ENCODE measurements at regions not wholly inside any gene's neighbourhood (a gene's known extent, or its start where the extent isn't known, plus 50 kb on each side); places are given as distances from the start of the nearest gene placed in this dataset.

DNA sequence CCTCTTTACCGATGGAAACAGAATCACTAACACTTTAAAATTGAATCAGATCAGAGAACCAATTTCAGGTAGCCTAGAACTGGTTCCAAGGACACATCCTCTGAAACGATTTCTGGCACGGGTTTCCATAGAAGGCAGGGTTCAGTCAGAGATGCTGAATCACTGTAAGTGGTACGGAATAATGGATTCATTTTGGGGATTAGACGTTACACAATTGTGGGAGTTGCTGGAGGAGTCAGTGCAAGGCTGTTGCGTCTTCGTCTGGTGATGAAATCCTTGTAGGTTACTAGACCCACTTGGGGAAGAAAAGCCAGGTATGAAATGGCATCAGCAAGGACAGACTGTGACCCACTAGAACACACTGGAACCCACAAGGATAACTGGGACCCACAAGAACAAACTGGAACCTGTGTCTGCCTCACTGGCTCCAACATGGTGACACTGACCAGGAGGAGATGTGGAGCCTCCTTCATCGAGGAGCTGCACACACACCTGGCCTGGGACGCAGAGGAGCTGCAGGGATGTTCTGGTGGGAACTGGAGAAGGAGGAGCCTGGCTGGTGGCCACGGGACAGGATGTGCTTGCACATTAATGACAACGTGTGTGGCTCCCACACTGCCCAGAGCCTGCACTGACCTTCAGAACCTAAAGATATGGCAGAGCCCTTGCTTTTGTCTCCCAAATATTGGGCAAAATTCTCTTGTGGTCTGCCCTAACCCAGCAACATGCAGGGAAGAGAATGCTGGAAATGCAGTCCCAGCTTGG is 105.1 kb downstream of the TRAPPC11 start:
- H3K4me3 ChIP-seq (ENCODE audit: low read depth, low read length) = no peak overlapping the region
- H3K9ac ChIP-seq (ENCODE audit: low read depth, low read length) = no peak overlapping the region
- no peaks in the 10 kb centered on the region; the same call in 1 of the 2 replicates for H3K4me1 ChIP-seq (ENCODE audit: control insufficient read depth, insufficient read depth, low read length)
- no peak overlapping the region for H3K27ac ChIP-seq (ENCODE audit: low read depth, low read length)
- no peaks in the 10 kb centered on the region for H3K27me3 ChIP-seq (ENCODE audit: control insufficient read depth, insufficient read depth, low read length)
- H3K9me3 ChIP-seq (ENCODE audit: control insufficient read depth, insufficient read depth, low read length) = no peaks in the 10 kb centered on the region
- no peaks in the 10 kb centered on the region for H3K36me3 ChIP-seq (ENCODE audit: control insufficient read depth, insufficient read depth, low read length)

DNA sequence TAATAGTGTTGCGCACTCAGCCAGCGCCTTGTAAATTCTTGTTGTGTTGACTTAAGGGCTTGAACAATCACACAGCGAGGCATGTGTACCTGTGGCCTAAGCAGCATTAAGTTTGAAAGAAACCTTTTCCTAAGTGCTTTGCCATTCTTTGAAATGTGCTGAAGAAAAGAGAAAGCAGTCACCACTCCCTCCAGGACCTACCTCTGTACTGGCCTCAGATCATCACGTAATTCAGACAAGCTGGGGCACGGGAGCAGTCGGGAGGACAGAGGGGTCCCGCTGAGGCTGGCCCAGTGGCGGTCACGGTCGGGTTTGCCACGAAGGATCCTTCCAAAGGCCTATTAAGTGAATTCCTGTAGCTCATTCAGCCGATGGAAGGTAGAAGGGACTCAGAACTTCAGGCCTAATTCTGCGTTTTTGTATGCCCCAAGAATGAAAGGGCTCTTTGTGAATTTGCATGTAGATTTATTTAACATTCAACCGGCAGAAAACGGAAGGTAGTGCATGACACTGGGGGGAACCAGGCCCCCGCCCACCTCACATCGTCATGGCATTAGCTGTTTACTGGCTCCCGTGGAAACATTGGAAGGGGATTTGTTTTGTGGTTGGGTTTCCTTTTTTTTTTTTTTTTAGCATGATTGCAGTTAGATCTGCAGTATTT is 106.3 kb downstream of the TRAPPC11 start:
- Histone ChIP-seq H3K36me3 (ENCODE audit: control insufficient read depth, insufficient read depth, low read length) (no peaks in the 10 kb centered on the region), H3K4me3 (ENCODE audit: low read depth, low read length) (no peak overlapping the region), H3K27me3 (ENCODE audit: control insufficient read depth, insufficient read depth, low read length) (no peaks in the 10 kb centered on the region), H3K4me1 (ENCODE audit: control insufficient read depth, insufficient read depth, low read length) (peaks cover under 1% of the 10 kb centered on the region; the same call in 1 of the 2 replicates), H3K27ac (ENCODE audit: low read depth, low read length) (no peak overlapping the region), H3K9me3 (ENCODE audit: control insufficient read depth, insufficient read depth, low read length) (no peaks in the 10 kb centered on the region), H3K9ac (ENCODE audit: low read depth, low read length) (no peak overlapping the region)

DNA sequence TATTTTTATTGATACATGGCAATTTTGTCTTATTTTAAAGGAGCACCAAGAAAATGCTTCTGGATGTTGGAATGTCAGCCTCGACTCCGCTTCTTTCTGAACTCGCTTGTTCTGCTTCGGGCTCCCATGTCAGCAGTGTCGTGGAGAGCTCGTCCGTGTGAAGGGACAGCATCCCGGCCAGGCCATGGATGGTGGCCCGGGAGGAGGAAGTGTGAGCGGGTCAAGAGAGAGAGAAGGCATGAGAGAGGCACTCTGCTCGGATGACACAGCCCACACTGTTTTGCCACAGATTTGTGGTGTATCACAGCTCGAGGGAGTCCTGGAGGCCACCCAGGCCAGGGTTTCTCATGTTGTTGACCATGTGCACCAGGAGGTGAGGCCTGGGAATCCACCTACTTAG is 107.0 kb downstream of the TRAPPC11 start:
- H3K27ac ChIP-seq (ENCODE audit: low read depth, low read length) = no peak overlapping the region
- H3K4me1 ChIP-seq (ENCODE audit: control insufficient read depth, insufficient read depth, low read length) = peaks cover 4% of the 10 kb centered on the region; the same call in 1 of the 2 replicates
- H3K9me3 ChIP-seq (ENCODE audit: control insufficient read depth, insufficient read depth, low read length) = no peaks in the 10 kb centered on the region

DNA sequence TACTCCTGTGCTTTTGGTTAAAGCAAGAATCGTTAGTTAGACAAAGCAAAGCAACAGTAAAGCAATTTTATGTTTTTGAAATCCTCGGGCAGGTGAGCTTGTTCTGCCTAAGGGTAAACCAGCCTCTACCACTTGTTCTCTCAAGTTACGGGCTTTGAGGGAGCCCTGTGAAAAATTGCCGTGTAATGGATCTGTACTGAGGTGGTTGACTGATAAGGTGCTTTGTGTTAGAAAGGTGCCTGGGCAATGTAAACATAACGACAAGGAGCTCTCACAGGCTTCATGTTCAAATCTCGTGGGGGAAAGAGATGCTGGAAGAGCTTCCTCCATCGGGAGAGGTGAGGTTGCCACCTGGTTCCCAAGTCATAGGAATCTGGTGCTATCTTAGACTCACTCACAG is 111.8 kb downstream of the TRAPPC11 start:
- no peaks in the 10 kb centered on the region for H3K27me3 ChIP-seq (ENCODE audit: control insufficient read depth, insufficient read depth, low read length)
- no peak overlapping the region for H3K27ac ChIP-seq (ENCODE audit: low read depth, low read length)
- no peak overlapping the region for H3K4me3 ChIP-seq (ENCODE audit: low read depth, low read length)
- H3K4me1 ChIP-seq (ENCODE audit: control insufficient read depth, insufficient read depth, low read length) = peaks cover 15% of the 10 kb centered on the region
- H3K9ac ChIP-seq (ENCODE audit: low read depth, low read length) = no peak overlapping the region
- 0 out of 2 replicates have a peak, but pooled peaks cover 4% of the 10 kb centered on the region for H3K9me3 ChIP-seq (ENCODE audit: control insufficient read depth, insufficient read depth, low read length)
- H3K36me3 ChIP-seq (ENCODE audit: control insufficient read depth, insufficient read depth, low read length) = no peaks in the 10 kb centered on the region

More for the DNA sequence above, 107.0 kb downstream of the TRAPPC11 start:
- Histone ChIP-seq H3K4me3 (ENCODE audit: low read depth, low read length) (no peak overlapping the region), H3K9ac (ENCODE audit: low read depth, low read length) (no peak overlapping the region), H3K27me3 (ENCODE audit: control insufficient read depth, insufficient read depth, low read length) (no peaks in the 10 kb centered on the region), H3K36me3 (ENCODE audit: control insufficient read depth, insufficient read depth, low read length) (no peaks in the 10 kb centered on the region)

DNA sequence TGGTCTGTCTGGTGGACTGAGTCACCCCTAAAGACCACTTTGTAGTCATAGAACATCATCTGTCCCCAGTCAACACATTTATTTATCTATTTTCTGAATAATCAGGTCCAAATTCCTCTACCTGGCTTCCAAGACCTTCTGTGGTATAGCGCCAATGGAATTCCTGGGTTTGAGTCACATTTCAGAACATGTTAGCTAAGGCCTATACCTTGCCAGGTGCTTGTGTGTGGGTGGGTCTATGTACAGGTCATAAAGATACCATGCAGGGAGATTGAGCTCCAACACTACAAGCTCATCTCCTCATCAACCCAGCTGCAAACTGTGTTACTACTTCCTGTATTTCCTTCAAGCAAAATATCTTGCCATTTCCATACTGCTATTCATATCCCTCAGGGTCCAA is 113.3 kb downstream of the TRAPPC11 start:
- H3K4me1 ChIP-seq (ENCODE audit: control insufficient read depth, insufficient read depth, low read length) = peaks cover 15% of the 10 kb centered on the region
- no peak overlapping the region for H3K27ac ChIP-seq (ENCODE audit: low read depth, low read length)
- no peak overlapping the region for H3K9ac ChIP-seq (ENCODE audit: low read depth, low read length)
- H3K4me3 ChIP-seq (ENCODE audit: low read depth, low read length) = no peak overlapping the region
- H3K9me3 ChIP-seq (ENCODE audit: control insufficient read depth, insufficient read depth, low read length) = 0 out of 2 replicates have a peak, but pooled peaks cover 4% of the 10 kb centered on the region
- H3K27me3 ChIP-seq (ENCODE audit: control insufficient read depth, insufficient read depth, low read length) = no peaks in the 10 kb centered on the region
- H3K36me3 ChIP-seq (ENCODE audit: control insufficient read depth, insufficient read depth, low read length) = no peaks in the 10 kb centered on the region

DNA sequence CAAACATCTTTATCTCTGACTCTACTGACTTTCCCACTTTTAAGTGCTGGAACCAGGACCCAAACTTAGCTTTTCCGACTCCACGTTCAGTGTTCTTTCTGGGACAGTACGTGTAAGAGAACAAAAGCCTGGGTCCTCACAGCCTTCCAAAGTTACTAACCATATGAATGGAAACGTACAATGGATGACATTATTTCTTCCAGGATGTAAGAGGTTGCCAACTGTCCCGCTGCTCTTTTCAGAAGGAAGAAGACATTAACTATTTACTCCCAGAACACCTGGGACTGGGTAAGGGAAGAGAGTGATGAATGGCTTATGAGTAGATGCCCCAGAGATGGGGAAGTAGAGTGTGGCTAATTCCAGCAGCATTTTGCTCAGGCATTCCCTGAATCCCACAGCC is 114.7 kb downstream of the TRAPPC11 start:
- no peaks in the 10 kb centered on the region for H3K36me3 ChIP-seq (ENCODE audit: control insufficient read depth, insufficient read depth, low read length)
- peak overlapping the region; percentile 78 for H3K27ac ChIP-seq (ENCODE audit: low read depth, low read length)
- no peaks in the 10 kb centered on the region for H3K27me3 ChIP-seq (ENCODE audit: control insufficient read depth, insufficient read depth, low read length)
- peak overlapping the region; percentile 13; the same call in 1 of the 2 replicates for H3K9ac ChIP-seq (ENCODE audit: low read depth, low read length)
- H3K9me3 ChIP-seq (ENCODE audit: control insufficient read depth, insufficient read depth, low read length) = 0 out of 2 replicates have a peak, but pooled peaks cover 4% of the 10 kb centered on the region
- H3K4me3 ChIP-seq (ENCODE audit: low read depth, low read length) = peak overlapping the region; percentile 10; the same call in 1 of the 2 replicates
- H3K4me1 ChIP-seq (ENCODE audit: control insufficient read depth, insufficient read depth, low read length) = peaks cover 15% of the 10 kb centered on the region

DNA sequence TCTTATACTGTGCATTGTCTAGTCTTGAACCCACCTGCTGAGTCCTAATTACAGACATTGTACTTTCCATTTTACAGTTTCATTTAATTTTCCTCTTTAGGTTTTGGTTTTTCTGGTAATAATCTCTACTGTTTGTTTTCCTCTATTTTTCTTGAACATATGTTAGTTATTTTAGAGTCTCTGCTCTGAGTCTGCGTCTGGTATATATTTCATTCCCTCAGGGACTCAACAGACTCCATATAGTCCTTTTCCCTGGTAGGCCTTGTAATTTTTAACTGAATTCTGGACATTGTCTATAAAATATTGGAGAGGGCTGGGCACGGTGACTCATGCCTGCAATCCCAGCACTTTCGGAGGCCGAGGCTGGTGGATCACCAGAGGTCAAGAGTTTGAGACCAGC is 121.8 kb upstream of the STOX2 start:
- Histone ChIP-seq H3K9me3 (ENCODE audit: control insufficient read depth, insufficient read depth, low read length) (no peaks in the 10 kb centered on the region), H3K4me3 (ENCODE audit: low read depth, low read length) (no peak overlapping the region), H3K27ac (ENCODE audit: low read depth, low read length) (no peak overlapping the region), H3K9ac (ENCODE audit: low read depth, low read length) (no peak overlapping the region), H3K27me3 (ENCODE audit: control insufficient read depth, insufficient read depth, low read length) (no peaks in the 10 kb centered on the region), H3K36me3 (ENCODE audit: control insufficient read depth, insufficient read depth, low read length) (no peaks in the 10 kb centered on the region), H3K4me1 (ENCODE audit: control insufficient read depth, insufficient read depth, low read length) (peaks cover 3% of the 10 kb centered on the region)

DNA sequence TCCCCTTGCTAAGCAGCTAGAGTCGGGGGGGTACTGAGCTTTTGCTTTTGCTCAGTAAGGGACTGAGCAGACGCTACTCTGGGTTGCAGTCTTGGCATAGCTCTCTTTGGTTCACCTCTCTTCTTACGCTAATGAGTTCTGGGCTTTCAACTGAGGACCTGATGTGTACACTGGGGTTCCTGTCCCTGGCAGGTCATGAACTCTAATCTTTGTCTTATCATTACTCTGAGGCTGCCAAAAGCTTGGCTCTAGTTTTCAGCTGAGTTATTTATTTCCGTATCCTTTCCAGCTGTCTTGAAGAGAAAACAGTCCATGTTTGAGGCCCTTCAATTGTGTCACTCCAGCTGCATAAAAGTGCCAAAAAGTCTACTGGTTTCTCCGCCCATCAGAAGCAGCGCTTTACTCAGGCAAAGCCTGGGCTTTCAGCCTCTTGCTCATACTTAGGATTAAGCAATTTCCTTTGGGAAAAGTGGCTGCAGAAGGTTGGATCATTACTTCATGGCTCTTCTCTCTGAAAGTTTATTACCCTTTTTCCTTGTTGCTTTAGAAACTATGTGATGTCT is 121.0 kb upstream of the STOX2 start:
- Histone ChIP-seq H3K4me1 (ENCODE audit: control insufficient read depth, insufficient read depth, low read length) (peaks cover 3% of the 10 kb centered on the region), H3K36me3 (ENCODE audit: control insufficient read depth, insufficient read depth, low read length) (no peaks in the 10 kb centered on the region), H3K27ac (ENCODE audit: low read depth, low read length) (no peak overlapping the region), H3K4me3 (ENCODE audit: low read depth, low read length) (no peak overlapping the region), H3K27me3 (ENCODE audit: control insufficient read depth, insufficient read depth, low read length) (no peaks in the 10 kb centered on the region), H3K9me3 (ENCODE audit: control insufficient read depth, insufficient read depth, low read length) (no peaks in the 10 kb centered on the region), H3K9ac (ENCODE audit: low read depth, low read length) (no peak overlapping the region)

DNA sequence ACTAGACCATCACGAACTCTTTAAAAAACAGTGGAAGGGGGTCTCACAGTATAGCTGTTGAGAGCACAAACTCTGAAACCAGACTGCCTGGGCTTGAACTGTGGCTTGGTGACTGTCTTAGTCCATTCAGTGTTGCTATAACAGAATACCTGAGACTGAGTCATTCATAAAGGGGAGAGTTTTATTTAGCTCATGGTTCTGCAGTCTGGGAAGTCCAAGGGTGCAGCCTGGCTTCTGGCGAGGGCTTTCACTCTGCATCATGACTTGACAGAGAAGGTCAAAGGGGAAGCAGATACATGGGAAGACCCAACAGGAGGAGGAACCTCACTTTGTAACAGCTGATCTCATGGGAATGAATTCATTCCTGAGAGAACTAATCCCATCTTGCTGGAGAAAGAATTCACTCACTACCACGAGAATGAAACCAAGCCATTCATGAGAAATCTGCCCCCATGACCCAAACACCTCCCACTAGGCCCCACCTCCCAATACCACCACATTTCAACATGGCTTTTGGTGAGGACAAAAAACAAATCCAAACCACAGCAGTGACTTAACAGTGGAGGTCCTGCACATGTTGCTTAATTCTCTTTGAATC is 116.7 kb upstream of the STOX2 start:
- Histone ChIP-seq H3K4me1 (ENCODE audit: control insufficient read depth, insufficient read depth, low read length) (peaks cover 3% of the 10 kb centered on the region), H3K36me3 (ENCODE audit: control insufficient read depth, insufficient read depth, low read length) (no peaks in the 10 kb centered on the region), H3K27me3 (ENCODE audit: control insufficient read depth, insufficient read depth, low read length) (no peaks in the 10 kb centered on the region), H3K9me3 (ENCODE audit: control insufficient read depth, insufficient read depth, low read length) (peaks cover 7% of the 10 kb centered on the region; the same call in 1 of the 2 replicates), H3K4me3 (ENCODE audit: low read depth, low read length) (no peak overlapping the region), H3K27ac (ENCODE audit: low read depth, low read length) (no peak overlapping the region), H3K9ac (ENCODE audit: low read depth, low read length) (no peak overlapping the region)

DNA sequence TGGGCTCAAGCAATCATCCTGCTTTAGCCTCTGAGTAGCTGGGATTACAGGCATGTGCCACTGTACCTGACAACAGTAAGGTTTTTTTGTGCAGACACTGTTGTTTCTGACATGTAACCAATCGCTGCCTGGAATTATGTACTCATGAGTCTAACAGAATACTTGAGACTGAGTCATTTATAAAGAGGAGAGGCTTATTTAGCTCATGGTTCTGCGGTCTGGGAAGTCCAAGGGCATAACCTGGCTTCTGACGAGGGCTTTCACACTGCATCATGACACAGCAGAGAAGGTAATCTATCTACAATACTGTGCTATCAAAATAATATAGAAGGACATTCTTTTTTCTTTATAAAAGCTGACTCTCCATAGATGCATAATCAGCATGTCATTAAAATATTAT is 115.5 kb upstream of the STOX2 start:
- H3K4me1 ChIP-seq (ENCODE audit: control insufficient read depth, insufficient read depth, low read length) = no peaks in the 10 kb centered on the region
- H3K4me3 ChIP-seq (ENCODE audit: low read depth, low read length) = no peak overlapping the region

More for the DNA sequence above, 115.5 kb upstream of the STOX2 start:
- Histone ChIP-seq H3K27me3 (ENCODE audit: control insufficient read depth, insufficient read depth, low read length) (peaks cover under 1% of the 10 kb centered on the region), H3K27ac (ENCODE audit: low read depth, low read length) (no peak overlapping the region), H3K36me3 (ENCODE audit: control insufficient read depth, insufficient read depth, low read length) (no peaks in the 10 kb centered on the region), H3K9me3 (ENCODE audit: control insufficient read depth, insufficient read depth, low read length) (peaks cover 7% of the 10 kb centered on the region; the same call in 1 of the 2 replicates), H3K9ac (ENCODE audit: low read depth, low read length) (no peak overlapping the region)

Measured in HUES48 (cell line).